GM12865 (cell line): ENCODE measurements at regions not wholly inside any gene's neighbourhood (a gene's known extent, or its start where the extent isn't known, plus 50 kb on each side); places are given as distances from the start of the nearest gene placed in this dataset.

Experiments
- DNase-seq: peaks from one replicate; pipeline ENCODE4 v3.0.0; 2010; ENCODE audit warnings: low read depth
- H3K4me3 ChIP-seq: 2 replicates; pipeline ENCODE4 v1.5.1; 2011; ENCODE audit warnings: mild to moderate bottlenecking, low read depth, low read length, control low read depth
- TF ChIP-seq, protein P1 (sequence below): IDR thresholded peaks from 2 replicates; pipeline ENCODE4 v1.5.1; 2011; ENCODE audit warnings: low read length, control low read depth, low read depth, inconsistent platforms; ENCODE audit not compliant: insufficient read depth; ENCODE audit errors: missing control alignments

DNA sequence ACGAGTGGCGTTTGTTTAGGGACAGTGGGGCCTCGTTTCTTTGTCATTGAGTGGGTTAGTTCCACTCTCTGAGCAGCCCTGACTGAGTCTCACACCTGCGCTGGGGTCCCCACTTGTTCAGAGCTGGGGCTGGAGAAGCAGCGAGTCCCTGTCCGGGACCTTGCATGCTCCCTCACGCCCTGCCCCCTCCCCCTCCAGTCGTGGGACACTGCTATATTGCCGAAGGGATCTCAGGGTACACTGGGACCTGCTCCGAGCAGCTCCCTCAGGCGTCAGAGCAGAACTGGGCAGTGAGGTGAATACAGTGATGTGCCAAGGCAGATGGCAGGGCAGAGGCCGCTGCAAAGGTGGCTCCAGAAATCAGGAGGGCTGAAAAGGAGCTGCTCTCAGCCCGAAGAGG lies 59.9 kb upstream of the KLF13 start:
- no peak for DNase-seq
- TF ChIP-seq, protein P1, sequence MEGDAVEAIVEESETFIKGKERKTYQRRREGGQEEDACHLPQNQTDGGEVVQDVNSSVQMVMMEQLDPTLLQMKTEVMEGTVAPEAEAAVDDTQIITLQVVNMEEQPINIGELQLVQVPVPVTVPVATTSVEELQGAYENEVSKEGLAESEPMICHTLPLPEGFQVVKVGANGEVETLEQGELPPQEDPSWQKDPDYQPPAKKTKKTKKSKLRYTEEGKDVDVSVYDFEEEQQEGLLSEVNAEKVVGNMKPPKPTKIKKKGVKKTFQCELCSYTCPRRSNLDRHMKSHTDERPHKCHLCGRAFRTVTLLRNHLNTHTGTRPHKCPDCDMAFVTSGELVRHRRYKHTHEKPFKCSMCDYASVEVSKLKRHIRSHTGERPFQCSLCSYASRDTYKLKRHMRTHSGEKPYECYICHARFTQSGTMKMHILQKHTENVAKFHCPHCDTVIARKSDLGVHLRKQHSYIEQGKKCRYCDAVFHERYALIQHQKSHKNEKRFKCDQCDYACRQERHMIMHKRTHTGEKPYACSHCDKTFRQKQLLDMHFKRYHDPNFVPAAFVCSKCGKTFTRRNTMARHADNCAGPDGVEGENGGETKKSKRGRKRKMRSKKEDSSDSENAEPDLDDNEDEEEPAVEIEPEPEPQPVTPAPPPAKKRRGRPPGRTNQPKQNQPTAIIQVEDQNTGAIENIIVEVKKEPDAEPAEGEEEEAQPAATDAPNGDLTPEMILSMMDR, result no peak
- H3K4me3 ChIP-seq, result no peak overlapping the region; the same call in 1 of the 2 replicates

DNA sequence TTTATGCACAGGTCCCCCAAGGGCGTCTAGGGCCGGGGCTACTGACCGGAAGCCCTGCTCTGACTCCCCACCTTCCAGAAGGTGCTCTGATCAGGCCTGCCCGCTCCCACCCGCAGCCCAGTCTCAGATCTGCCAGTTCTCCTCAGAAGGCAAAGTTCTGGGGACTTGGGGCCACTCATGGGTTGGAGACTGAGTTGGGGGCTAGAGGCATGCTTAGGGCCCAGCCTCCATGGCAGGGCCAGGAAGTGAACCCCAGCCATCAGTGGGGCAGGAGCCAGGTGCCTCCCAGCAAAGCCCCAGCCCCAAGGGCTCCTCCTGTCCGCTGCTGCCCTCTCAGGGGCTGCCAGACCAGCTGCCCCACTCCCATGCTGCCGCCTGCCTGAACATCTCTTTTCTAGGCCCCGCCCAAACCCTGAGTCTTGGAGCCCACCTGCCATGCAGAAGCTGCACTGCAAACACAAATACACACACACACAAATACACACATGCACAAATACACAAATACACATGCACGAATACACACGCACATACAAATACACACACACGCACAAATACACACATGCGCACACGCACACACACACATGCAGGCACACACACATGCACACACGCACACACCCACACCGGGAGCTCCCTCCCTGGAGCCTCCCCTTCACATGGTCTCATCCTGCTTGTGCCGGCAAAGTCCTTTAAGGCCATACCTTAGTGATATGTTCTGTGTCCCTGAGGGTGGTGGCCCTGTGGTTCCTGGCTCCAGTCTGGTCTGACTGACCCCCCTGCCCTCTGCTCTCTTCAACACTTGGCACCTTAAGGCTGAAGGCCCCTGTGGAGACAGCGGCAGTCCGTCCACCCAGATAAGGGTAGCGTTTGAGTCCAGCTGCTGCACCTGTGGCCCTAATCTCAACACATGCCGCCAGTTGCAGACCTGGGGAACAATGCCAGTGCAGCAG lies 59.2 kb upstream of the KLF13 start:
- DNase-seq, result no peak
- H3K4me3 ChIP-seq, result no peak overlapping the region
- TF ChIP-seq, protein P1, result no peak

DNA sequence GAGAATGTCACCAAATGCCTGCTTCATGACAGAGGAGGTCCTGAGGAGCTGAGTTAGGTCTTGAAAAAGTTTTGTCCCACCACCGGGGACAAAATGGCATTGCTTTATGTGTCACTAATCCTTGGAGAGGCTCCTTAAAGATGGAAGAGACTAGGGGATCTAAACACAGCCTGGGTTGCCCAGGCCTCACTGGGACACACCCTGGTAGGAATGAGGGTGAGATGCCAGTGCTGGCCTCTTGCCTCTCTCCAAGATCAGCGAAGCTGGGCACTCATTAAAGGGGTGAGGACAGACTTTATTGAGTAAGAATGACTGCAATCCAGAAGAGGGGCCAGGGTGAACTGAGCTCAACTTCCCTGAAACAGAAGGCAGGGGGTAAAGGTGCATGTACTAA lies 58.5 kb upstream of the KLF13 start:
- no peak for DNase-seq
- H3K4me3 ChIP-seq, result no peak overlapping the region
- TF ChIP-seq, protein P1, result no peak

DNA sequence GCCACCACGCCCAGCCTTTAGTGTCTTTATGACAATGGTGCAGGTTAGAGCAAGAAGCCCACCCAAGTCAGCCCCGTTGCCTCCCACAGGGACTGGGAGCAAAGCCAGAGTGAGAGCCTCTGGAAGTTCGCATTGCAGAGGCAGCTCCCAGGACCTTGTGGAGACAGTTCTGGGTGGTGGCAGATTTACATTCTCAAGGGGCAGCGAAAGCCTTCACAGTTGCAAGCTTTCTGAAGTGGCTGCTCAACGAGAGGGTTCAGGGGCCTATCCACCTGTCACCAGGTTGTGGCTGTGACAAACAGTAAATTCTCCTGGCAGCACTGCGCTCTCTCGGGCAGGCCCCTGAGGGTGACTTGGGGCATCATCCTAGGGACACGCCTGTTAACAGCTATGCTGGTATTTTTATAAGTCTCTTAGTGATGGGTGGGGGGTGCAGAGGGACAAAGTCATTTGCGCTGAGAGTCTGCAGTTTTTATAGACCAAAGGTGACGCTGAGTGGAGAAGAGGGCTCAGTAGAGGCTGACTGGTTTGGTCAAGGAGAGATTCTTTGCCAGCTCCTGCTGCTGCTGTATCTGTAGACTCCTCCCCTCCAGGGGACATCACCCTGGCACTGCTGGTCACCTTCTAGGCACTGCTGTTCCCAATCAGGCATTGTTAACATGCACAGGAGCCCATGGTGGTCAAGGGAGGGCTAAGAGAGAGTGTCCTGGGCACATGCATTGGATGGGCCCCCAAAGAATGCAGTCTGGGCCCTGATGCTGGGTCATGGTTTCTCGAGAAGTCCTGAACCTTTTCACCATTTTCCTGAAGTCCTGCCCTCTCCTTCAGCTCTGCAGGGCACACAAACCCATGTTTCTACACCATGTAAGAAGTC lies 57.5 kb upstream of the KLF13 start:
- TF ChIP-seq, protein P1, result no peak
- no peak for DNase-seq
- H3K4me3 ChIP-seq, result no peak overlapping the region

DNA sequence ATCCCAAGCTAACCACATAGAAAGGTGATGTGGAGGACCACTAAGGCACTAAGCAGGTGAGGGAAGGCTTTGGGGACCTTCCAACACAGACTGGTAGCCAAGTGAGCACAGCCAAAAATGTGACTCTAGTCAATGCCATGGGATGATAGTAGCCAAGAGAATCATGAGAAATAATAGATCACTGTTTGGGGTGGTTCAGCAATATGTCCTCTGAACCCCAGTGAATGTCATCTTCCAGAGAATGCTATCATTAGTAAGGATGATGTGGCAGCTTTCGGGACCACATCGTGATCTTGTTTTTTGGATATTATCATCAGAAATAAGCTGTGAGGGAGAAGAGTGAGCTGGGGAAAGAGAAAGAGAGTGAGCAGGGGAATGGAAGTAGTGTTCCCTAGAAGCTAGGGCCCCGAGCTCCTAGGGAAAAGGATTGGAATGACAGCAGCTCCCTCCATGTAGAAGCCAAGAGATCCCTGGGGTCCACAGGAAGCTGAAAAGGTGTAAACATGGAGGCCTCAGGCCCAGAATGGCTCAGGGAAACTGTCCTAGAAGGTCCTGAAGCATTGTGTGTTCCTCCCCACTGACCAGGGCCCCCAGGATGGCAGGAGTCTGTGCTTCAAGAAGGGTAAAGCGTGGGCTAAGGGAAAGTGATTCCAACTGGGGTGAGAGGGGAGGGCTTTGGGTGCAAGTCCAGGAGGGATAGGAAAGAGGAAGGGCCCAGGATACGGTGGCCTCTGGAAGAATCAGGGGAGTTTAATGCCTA lies 56.6 kb upstream of the KLF13 start:
- DNase-seq, result no peak
- TF ChIP-seq, protein P1, result no peak
- H3K4me3 ChIP-seq, result no peak overlapping the region

DNA sequence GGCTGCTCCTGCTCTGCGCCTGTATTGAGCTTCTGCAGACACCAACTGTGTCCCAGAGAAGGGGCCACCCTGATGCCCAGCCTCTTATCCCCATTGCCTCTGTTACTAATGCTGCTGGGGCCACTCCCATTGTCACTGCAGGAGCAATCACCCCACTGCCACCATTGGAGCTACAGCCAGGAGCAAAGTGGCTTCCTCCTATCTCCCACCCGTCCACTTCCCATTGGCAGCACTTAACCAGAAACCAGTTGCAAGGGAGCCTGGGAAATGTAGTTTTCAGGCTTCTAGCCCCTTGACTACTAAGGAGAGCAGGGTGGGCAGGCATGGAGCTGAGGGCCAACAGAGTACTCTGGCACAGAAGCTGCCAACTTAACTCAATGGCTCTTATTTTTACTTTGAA lies 55.9 kb upstream of the KLF13 start:
- TF ChIP-seq, protein P1, result no peak
- DNase-seq, result no peak

More for the DNA sequence above, 55.9 kb upstream of the KLF13 start:
- no peak overlapping the region for H3K4me3 ChIP-seq
